Body of pancreas (tissue), 4 donors: ENCODE measurements at regions not wholly inside any gene's neighbourhood (a gene's known extent, or its start where the extent isn't known, plus 50 kb on each side); places are given as distances from the start of the nearest gene placed in this dataset.

ENCODE experiments used
- POLR2A ChIP-seq, 3 donors: fragments of 450-650 bp; IDR thresholded peaks; one replicate each; pipeline ENCODE4 v1.6.1; 2016; ENCODE audit warnings: antibody characterized with exemption in 3 of 3, mild to moderate bottlenecking in 2 of 3
- TF ChIP-seq, protein P1 (sequence below), 7 experiments: fragments of 450-650 bp in 4 of 7; fragments of 200-600 bp in 3 of 7; sonication (generic) in 3 of 7; IDR thresholded peaks; one replicate each; pipeline ENCODE4 v1.5.1; 2016 to 2019; ENCODE audit warnings: antibody characterized with exemption in 7 of 7

DNA sequence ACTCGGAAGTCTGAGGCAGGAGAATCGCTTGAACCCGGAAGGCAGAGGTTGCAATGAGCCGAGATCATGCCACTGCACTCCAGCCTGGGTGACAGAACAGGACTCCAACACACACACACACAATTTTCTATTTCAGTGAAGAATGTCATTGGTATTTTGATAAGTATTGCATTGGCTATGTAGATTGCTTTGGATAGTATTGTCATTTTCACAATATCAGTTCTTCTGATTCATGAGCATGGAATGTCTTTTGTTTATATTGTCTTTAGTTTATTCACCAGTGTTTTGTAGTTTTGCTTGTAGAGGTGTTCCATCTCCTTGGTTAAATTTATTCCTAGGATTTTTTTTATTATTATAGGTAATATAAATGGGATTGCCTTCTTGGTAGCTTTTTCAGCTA lies 693.4 kb upstream of the SYT4 start:
- TF ChIP-seq, protein P1, sequence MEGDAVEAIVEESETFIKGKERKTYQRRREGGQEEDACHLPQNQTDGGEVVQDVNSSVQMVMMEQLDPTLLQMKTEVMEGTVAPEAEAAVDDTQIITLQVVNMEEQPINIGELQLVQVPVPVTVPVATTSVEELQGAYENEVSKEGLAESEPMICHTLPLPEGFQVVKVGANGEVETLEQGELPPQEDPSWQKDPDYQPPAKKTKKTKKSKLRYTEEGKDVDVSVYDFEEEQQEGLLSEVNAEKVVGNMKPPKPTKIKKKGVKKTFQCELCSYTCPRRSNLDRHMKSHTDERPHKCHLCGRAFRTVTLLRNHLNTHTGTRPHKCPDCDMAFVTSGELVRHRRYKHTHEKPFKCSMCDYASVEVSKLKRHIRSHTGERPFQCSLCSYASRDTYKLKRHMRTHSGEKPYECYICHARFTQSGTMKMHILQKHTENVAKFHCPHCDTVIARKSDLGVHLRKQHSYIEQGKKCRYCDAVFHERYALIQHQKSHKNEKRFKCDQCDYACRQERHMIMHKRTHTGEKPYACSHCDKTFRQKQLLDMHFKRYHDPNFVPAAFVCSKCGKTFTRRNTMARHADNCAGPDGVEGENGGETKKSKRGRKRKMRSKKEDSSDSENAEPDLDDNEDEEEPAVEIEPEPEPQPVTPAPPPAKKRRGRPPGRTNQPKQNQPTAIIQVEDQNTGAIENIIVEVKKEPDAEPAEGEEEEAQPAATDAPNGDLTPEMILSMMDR (IDR thresholded peaks at IDR 0.05) = no peak
- TF ChIP-seq POLR2A (IDR thresholded peaks at IDR 0.05) = no peak
